PC-9 (cell line): ENCODE measurements at regions not wholly inside any gene's neighbourhood (a gene's known extent, or its start where the extent isn't known, plus 50 kb on each side); places are given as distances from the start of the nearest gene placed in this dataset.

Experiments
- EZH2 ChIP-seq: fragments of 200-600 bp; sonication (generic); IDR thresholded peaks from 2 replicates; pipeline ENCODE4 v1.8.0; 2017; ENCODE audit warnings: antibody characterized with exemption, low read depth
- TF ChIP-seq, protein P1 (sequence below): fragments of 200-600 bp; sonication (generic); conservative IDR thresholded peaks from 2 replicates; pipeline ENCODE4 v1.6.1; 2017; ENCODE audit warnings: mixed run types, antibody characterized with exemption, mild to moderate bottlenecking, moderate library complexity

DNA sequence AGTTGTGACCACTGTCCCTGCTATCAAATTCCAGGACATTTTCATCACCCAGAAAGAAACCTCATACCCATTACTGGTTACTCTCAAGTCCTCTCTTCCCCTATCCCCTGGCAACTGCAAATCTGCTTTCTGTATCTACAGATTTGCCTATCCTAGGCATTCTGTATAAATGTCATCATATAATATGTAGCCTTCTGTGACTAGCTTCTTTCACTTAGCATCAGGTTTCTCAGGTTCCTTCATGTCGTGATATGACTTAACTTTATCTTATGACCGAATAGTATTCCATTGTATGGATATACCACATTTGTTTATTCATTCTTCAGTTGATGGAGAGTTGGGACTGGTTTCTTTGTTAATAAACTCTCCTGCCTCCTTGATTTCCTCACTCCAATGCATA lies 60.5 kb downstream of the PMAIP1 start:
- TF ChIP-seq, protein P1, sequence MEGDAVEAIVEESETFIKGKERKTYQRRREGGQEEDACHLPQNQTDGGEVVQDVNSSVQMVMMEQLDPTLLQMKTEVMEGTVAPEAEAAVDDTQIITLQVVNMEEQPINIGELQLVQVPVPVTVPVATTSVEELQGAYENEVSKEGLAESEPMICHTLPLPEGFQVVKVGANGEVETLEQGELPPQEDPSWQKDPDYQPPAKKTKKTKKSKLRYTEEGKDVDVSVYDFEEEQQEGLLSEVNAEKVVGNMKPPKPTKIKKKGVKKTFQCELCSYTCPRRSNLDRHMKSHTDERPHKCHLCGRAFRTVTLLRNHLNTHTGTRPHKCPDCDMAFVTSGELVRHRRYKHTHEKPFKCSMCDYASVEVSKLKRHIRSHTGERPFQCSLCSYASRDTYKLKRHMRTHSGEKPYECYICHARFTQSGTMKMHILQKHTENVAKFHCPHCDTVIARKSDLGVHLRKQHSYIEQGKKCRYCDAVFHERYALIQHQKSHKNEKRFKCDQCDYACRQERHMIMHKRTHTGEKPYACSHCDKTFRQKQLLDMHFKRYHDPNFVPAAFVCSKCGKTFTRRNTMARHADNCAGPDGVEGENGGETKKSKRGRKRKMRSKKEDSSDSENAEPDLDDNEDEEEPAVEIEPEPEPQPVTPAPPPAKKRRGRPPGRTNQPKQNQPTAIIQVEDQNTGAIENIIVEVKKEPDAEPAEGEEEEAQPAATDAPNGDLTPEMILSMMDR, result no peak
- TF ChIP-seq EZH2, result no peak
